ENCODE measurements at regions not wholly inside any gene's neighbourhood (a gene's known extent, or its start where the extent isn't known, plus 50 kb on each side); places are given as distances from the start of the nearest gene placed in this dataset.
"Not testable (repeated sequence)": the region's sequence is repeated elsewhere in the genome, so short reads cannot be mapped to it uniquely, and the experiment has no call there.

- DNase-seq: not testable (repeated sequence)
These were observed 111.6 kb downstream of the CRLF3 start for GRCh38 chr17:30712859-30713258.

DNA sequence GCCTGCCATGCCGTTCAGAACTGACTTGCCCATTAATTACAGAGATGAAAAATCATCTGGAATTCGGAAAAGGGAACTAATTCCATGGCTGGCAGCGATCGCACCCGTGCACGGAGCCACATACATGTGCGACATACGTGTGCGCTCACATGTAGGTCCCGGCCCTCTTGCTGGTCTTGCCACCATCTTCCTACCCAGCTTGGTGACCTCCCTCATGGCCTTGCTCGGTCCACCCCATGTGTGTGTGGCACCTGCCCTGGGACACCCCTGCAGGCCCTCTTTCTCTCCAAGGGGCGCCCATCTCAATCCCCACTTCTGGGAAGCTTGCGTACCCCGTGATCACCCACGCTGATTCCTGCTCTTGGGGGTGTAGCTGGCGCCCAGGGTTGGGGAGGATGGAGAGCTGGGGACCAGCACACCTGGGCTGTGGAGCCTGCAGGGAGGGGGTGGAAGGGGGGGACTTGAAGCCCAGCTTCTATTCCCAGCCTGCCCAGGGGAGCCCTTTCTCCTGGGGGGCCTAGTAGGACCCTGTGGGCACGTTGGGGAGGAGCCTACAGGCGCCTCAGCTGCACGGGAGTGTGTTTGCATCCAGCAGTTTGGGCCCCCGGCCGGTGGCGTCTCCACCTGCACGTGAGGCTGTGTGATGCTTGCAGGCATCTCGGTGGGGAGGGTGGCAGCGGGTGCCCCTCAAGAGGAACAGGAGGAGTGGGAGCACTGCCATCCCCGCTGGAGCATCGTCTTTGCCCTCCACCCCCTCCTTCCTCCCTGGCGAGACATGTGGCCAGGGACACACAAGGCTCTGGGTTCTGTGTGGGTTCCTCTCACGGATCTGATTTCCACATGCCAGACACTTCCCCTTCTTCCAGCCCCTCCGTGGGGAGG is 112.6 kb downstream of the CRLF3 start:
- DNase-seq: not testable (repeated sequence)

DNA sequence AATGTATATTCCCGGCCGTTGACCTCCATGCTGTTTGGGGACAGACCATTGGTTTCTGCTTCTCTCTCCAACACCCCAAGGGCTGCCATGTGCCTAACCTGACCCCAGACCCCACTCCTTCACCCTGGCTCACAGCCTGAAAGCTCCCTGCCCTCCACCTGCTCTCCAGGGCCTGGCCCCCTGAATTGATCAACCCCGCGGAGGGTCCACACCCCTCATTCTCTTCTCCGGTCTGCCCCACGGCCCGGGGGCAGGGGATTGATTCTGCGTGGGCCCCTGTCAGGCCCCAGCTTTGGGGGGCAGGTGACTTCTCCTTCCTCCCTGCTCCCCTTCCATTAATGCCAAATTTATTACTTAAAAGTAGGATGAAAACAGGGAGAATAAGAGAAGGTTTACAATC is 113.3 kb downstream of the CRLF3 start:
- not testable (repeated sequence) for DNase-seq

DNA sequence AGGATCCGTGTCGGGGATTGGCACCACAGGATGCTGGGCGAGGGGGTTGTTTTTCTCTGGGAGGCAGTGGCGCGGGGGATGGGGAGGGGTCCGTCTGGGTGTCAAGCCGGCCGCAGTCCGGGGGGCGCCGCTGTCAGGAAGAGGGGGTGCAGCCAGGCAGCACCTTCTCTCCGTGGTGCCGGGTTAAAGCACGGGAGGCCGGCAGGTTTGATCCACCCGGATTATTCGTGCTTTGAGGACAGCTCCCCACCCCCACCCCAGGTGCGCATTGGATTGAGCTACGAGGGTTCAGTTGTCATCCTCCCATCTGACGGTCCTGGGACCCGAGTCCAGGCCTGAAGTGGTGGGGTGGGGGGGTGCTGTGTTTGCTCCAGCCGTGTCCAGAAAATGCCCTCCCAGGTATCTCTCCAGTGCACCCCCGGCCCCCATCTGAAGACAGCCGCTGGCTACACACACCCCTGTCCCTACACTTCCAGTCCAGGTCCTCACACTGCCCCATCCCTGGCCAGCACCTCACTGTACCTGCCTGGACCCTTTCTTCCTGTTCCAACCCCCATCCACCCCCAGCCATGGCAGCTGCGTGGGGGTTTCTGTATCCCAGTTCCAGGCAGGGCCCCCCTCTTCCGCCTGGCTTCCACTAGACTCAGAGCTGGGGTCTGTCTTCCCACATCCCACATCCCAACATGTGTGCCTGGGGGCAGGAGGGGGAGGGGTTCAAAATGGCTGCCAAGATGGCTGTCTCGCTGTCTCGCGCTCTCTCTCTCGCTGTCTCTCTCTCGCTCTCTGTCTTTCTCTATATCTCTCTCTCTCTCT is 114.0 kb downstream of the CRLF3 start:
- DNase-seq: not testable (repeated sequence)

GRCh38 chr17:30709561-30710275 is 114.8 kb downstream of the CRLF3 start:
- DNase-seq: not testable (repeated sequence)

GRCh38 chr17:30709096-30709495 is 115.4 kb downstream of the CRLF3 start:
- not testable (repeated sequence) for DNase-seq

- peak; percentile 71 for DNase-seq
These were observed 116.0 kb downstream of the CRLF3 start for GRCh38 chr17:30708241-30709078.

DNA sequence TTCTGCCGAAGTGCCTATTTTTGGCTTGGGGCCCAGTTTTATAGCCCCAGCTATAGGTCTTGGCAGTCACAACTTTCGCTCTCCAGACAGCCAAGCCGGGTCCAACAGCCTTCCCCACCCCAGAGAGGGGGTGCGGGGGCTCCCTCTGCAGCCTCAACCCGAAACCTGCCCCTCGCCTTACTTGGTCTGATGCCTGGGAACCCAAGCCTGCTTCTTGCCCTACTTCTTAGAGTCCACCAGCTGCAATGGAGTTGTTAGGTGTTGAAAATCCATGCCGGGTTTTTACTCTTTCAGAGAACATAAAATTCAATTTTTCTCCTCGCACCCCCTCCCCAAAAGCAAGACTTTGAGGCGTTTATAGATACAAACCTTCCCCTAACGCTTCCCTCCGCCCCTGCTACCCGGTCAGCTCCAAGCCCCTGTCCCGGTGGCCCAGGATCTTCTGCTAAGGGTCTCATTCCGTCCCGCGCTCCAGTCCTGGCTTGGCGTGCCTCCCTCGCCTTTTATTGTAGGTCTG is 116.7 kb downstream of the CRLF3 start:
- DNase-seq: not testable (repeated sequence)

GRCh38 chr17:30706461-30707335 is 117.8 kb downstream of the CRLF3 start:
- DNase-seq: not testable (repeated sequence)

DNA sequence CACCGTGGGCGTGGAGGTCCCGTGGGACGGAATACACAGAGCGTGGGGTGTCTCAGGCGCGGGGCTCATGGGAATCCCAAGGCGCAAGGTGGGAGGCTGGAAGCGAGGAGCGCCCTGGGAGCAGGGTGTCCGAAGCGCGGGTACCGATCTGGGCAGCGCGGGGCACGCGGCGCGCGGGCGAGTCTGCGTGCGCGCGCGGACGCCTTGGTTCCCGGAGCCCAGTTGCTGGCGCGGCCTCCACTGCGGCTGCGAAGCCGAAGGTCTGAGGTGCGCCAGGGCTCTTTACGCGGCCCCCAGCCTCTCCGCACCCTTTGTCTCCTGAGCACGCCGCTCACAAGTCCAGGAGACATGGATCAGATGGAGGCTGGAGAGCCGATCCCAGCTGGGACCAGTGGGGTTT is 118.5 kb downstream of the CRLF3 start:
- DNase-seq: not testable (repeated sequence)

DNA sequence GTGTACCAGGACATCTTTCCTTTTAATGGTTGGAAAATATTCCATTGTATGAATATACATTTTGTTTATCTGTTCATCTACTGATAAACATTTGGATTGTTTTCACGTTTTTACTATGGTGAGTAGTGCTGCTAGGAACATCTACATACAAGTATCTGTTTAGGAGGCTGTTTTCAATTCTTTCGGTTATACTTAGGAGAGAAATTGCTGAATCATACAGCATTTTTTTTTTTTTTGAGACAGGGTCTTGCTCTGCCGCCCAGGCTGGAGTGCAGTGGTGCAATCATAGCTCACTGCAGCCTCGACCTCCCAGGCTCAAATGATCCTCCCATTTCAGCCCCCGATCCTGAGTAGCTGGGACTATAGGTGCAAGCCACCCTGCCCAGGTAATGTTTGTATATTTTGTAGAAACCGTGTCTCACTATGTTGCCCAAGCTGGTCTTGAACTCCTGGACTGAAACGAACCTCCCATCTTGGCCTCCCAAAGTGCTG is 122.9 kb downstream of the CRLF3 start:
- DNase-seq: no peak

DNA sequence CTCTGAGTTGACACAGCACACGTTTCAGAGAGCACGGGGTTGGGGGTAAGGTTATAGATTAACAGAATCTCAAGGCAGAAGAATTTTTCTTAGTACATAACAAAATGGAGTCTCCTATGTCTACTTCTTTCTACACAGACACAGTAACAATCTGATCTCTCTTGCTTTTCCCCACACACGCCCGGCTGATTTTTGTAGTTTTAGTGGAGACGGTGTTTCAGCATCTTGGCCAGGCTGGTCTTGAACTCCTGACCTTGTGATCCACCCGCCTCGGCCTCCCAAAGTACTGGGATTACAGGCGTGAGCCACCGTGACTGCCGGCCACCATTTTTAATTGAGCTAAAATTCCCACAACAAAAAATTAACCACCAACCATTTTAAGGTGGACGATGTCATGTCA is 123.7 kb downstream of the CRLF3 start:
- DNase-seq: not testable (repeated sequence)

- peak; percentile 51 for DNase-seq
These were observed 126.7 kb downstream of the CRLF3 start for GRCh38 chr17:30697619-30698460.

GRCh38 chr17:30696234-30696633 is 128.3 kb downstream of the CRLF3 start:
- no peak for DNase-seq

DNA sequence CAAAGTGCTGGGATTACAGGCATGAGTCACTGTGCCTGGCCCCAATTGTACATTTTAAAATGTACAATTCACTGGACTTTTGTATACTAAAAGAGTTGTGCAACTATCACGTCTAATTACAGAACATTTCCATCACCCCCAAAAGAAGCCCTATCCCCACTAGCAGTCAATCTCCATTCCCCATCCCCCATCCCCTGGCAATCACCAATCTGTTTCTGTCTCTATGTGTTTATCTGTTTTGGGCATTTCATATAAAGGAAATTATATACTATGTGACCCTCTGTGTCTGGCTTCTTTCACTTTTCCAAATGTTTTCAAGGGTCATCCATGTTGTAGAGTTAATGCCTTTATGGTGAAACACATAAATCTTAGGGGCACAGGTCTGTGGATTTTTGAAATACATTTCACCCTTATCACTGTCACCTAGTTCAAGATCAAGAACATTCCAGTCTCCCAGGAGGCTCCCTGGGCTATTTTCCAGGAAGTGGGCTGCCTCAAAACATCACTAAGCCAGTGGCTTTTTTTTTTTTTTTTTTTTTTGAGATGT is 129.2 kb downstream of the CRLF3 start:
- not testable (repeated sequence) for DNase-seq

GRCh38 chr17:30693772-30694171 is 130.7 kb downstream of the CRLF3 start:
- not testable (repeated sequence) for DNase-seq

DNA sequence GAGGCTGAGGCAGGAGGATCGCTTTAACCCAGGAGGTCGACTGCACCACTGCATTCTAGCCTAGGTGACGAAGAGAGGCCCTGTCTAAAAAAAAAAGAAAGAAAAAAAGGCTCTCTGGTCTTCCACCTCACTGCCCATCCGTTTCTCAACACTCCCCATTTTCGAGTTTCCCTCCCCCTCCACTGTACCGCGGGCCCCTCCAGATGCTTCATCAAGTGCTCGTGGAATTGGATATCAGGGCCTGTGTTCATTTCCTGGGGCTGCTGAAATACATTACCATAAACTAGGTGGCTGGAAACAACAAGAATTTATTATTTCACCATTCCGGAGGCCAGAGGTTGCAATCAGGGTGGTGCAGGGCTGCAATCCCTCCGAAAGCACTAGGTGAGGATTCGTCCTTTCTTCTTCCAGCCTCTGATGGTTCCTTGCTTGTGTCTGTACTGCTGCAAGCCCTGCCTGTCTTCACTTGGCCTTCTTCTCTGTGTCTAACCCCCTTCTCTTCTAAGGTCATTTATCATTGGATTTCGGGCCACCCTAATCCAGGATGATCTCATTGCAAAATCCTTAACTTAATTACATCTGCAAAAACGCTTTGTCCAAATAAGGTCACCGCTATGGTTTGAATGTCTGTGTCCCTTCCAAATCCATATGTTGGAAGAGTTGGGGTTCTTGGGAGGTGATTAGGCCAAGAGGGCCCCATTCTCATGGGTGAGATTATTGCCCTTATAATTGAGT is 135.1 kb downstream of the CRLF3 start:
- not testable (repeated sequence) for DNase-seq

All from NCI-H1436 treated with DMSO at 0.1 percent for 48 hours (cell line).